Skeletal muscle cell (primary cell): ENCODE measurements at regions not wholly inside any gene's neighbourhood (a gene's known extent, or its start where the extent isn't known, plus 50 kb on each side); places are given as distances from the start of the nearest gene placed in this dataset.

Experiments used
- DNase-seq: peaks from one replicate; pipeline ENCODE4 v3.0.0-alpha.2; 2010; ENCODE audit warnings: low read depth
- H3K4me3 ChIP-seq: 2 replicates; pipeline ENCODE4 v1.5.1; 2011; ENCODE audit warnings: low read depth, mild to moderate bottlenecking, control low read depth, low read length, moderate library complexity

GRCh38 chr16:86122681-86123342 is 223.8 kb downstream of the IRF8 start:
- DNase-seq, result no peak
- H3K4me3 ChIP-seq, result no peak overlapping the region

- H3K4me3 ChIP-seq, result no peak overlapping the region
- DNase-seq, result no peak
These were observed 225.4 kb downstream of the IRF8 start for GRCh38 chr16:86124321-86124720.

GRCh38 chr16:86126891-86127290 is 227.9 kb downstream of the IRF8 start:
- no peak overlapping the region for H3K4me3 ChIP-seq
- DNase-seq, result no peak

GRCh38 chr16:86127366-86127765 is 228.4 kb downstream of the IRF8 start:
- no peak for DNase-seq
- no peak overlapping the region for H3K4me3 ChIP-seq

- no peak for DNase-seq
- no peak overlapping the region for H3K4me3 ChIP-seq
These were observed 229.3 kb downstream of the IRF8 start for GRCh38 chr16:86128246-86128645.

- no peak for DNase-seq
- H3K4me3 ChIP-seq, result no peak overlapping the region
These were observed 230.6 kb downstream of the IRF8 start for GRCh38 chr16:86129541-86129940.

- no peak overlapping the region for H3K4me3 ChIP-seq
- DNase-seq, result no peak
These were observed 234.4 kb downstream of the IRF8 start for GRCh38 chr16:86133377-86133776.

- no peak for DNase-seq
- H3K4me3 ChIP-seq, result no peak overlapping the region
These were observed 234.9 kb downstream of the IRF8 start for GRCh38 chr16:86133847-86134375.

GRCh38 chr16:86134802-86135461 is 236.0 kb downstream of the IRF8 start:
- no peak for DNase-seq
- no peak overlapping the region for H3K4me3 ChIP-seq

- H3K4me3 ChIP-seq, result no peak overlapping the region
- DNase-seq, result no peak
These were observed 238.4 kb downstream of the IRF8 start for GRCh38 chr16:86137359-86137758.

GRCh38 chr16:86138121-86139085 is 239.4 kb downstream of the IRF8 start:
- no peak overlapping the region for H3K4me3 ChIP-seq

GRCh38 chr16:86142801-86143236 is 243.9 kb downstream of the IRF8 start:
- no peak overlapping the region for H3K4me3 ChIP-seq
- DNase-seq, result no peak

More at GRCh38 chr16:86138121-86139085, 239.4 kb downstream of the IRF8 start:
- DNase-seq, result no peak

GRCh38 chr16:86143666-86144065 is 244.7 kb downstream of the IRF8 start:
- H3K4me3 ChIP-seq, result no peak overlapping the region
- no peak for DNase-seq

GRCh38 chr16:86145669-86146068 is 246.7 kb downstream of the IRF8 start:
- DNase-seq, result no peak
- H3K4me3 ChIP-seq, result no peak overlapping the region

GRCh38 chr16:86150641-86151238 is 251.8 kb downstream of the IRF8 start:
- H3K4me3 ChIP-seq, result no peak overlapping the region
- no peak for DNase-seq

- H3K4me3 ChIP-seq, result no peak overlapping the region
- DNase-seq, result no peak
These were observed 252.4 kb downstream of the IRF8 start for GRCh38 chr16:86151239-86151851.

- no peak overlapping the region for H3K4me3 ChIP-seq
- DNase-seq, result no peak
These were observed 257.2 kb downstream of the IRF8 start for GRCh38 chr16:86156155-86156554.

GRCh38 chr16:86157616-86158247 is 258.8 kb downstream of the IRF8 start:
- H3K4me3 ChIP-seq, result no peak overlapping the region
- DNase-seq, result no peak
